SK-N-DZ (cell line): ENCODE measurements at regions not wholly inside any gene's neighbourhood (a gene's known extent, or its start where the extent isn't known, plus 50 kb on each side); places are given as distances from the start of the nearest gene placed in this dataset.

Source experiments
- small RNA-seq, 2 experiments: library from RNA; depleted of rRNA; stranded (forward); fragments of <200 nt; gene quantifications; one replicate each; pipeline ENCODE3, GENCODE V24; 2014

Small RNA genes lying in the stretch of these regions (small RNA-seq; reads per million reads assigned to genes)
- gene RNU6-1031P: 0 reads per million in 2 experiments
